Sigmoid colon (tissue), 6 donors: ENCODE measurements at regions not wholly inside any gene's neighbourhood (a gene's known extent, or its start where the extent isn't known, plus 50 kb on each side); places are given as distances from the start of the nearest gene placed in this dataset.

Source experiments
- DNase-seq: peaks from one replicate; pipeline ENCODE4 v3.0.0-alpha.2; 2019
- H3K27ac ChIP-seq, 4 donors: fragments of 200-600 bp; sonication (generic); one replicate each; pipeline ENCODE4 v1.5.1; 2016 to 2019; ENCODE audit warnings: mild to moderate bottlenecking in 1 of 4
- H3K27me3 ChIP-seq, 3 donors: fragments of 200-600 bp; sonication (generic); one replicate each; pipeline ENCODE4 v1.5.1; 2019; ENCODE audit warnings: mild to moderate bottlenecking in 1 of 3
- H3K36me3 ChIP-seq, 4 donors: fragments of 200-600 bp; sonication (generic); one replicate each; pipeline ENCODE4 v1.5.1; 2016 to 2019
- H3K4me1 ChIP-seq, 4 donors: fragments of 200-600 bp; sonication (generic); one replicate each; pipeline ENCODE4 v1.5.1; 2017 to 2019
- H3K4me3 ChIP-seq, 4 donors: fragments of 200-600 bp; sonication (generic); one replicate each; pipeline ENCODE4 v1.5.1; 2017 to 2019; ENCODE audit warnings: mild to moderate bottlenecking in 2 of 4, moderate library complexity in 1 of 4
- H3K9me3 ChIP-seq, 4 donors: fragments of 200-600 bp in 3 of 4; sonication (generic) in 3 of 4; one replicate each; pipeline versions ENCODE4 v1.5.1 to v1.6.1; 2013 to 2019
- EP300 ChIP-seq, 4 donors: sonication (generic); formaldehyde crosslinking; IDR thresholded peaks; one replicate each; pipeline ENCODE4 v1.6.1; 2017; ENCODE audit warnings: antibody characterized with exemption in 4 of 4
- POLR2A ChIP-seq, 2 donors: fragments of 450-650 bp; IDR thresholded peaks; one replicate each; pipeline ENCODE4 v1.6.1; 2016; ENCODE audit warnings: antibody characterized with exemption in 2 of 2, mild to moderate bottlenecking in 2 of 2, moderate library complexity in 2 of 2
- POLR2AphosphoS5 ChIP-seq, 4 donors: sonication (generic); formaldehyde crosslinking; IDR thresholded peaks; one replicate each; pipeline ENCODE4 v1.6.1; 2017; ENCODE audit warnings: antibody characterized with exemption in 4 of 4
- WGBS, 2 donors: extraction: QIAGEN DNeasy Blood & Tissue Kit; methylation state at CpG; one replicate each; pipeline ENCODE4 v1.1.7; 2013; 5-methylcytosine and 5-hydroxymethylcytosine counted together
- intact Hi-C: fragments of 100-400 bp; cut with DNase I; formaldehyde crosslinking; loops from one replicate; pipeline ENCODE4 v1.15.1; 2023
- TF ChIP-seq, protein P1 (sequence below), 4 experiments: fragments of 450-650 bp in 3 of 4; fragments of 200-600 bp in 1 of 4; IDR thresholded peaks; one replicate each; pipeline ENCODE4 v1.5.1; 2016 to 2019; ENCODE audit warnings: antibody characterized with exemption in 4 of 4, mild to moderate bottlenecking in 3 of 4, moderate library complexity in 2 of 4
- donor health status: healthy with polysubstance abuse.
- donor health status: healthy.

DNA sequence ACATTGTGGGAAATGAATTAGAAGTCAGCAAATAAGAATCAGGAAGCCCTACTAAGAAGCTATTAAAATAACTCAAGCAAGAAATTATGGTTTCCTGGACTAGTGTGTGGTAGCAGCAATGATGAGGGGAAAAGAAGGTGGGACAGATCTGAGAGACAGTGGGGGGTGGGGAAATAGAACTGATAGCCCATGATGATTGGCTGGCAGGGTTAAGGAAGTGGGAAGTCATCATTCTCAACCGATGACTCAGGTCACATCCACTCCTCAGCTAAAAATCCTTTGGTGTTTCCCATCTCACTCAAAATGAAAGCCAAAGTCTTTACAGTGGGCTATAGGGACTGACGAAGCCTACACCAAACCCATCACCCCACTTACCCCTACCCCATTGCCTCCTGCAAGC, 153.9 kb upstream of the ARHGEF26 start:
- no peaks in the 10 kb centered on the region for H3K27me3 ChIP-seq
- WGBS, 2 donors: 79 to 89% methylated on average over 2 of the region's 2 CpGs
- no peaks in the 10 kb centered on the region for H3K4me1 ChIP-seq
- H3K36me3 ChIP-seq: no peaks in the 10 kb centered on the region
- no peak overlapping the region for H3K27ac ChIP-seq
- DNase-seq: no peak
- H3K4me3 ChIP-seq: no peak overlapping the region
- H3K9me3 ChIP-seq: no peaks in the 10 kb centered on the region
- intact Hi-C loops: no loop called here
- no peak for TF ChIP-seq POLR2AphosphoS5 (IDR thresholded peaks at IDR 0.05)
- TF ChIP-seq, protein P1, sequence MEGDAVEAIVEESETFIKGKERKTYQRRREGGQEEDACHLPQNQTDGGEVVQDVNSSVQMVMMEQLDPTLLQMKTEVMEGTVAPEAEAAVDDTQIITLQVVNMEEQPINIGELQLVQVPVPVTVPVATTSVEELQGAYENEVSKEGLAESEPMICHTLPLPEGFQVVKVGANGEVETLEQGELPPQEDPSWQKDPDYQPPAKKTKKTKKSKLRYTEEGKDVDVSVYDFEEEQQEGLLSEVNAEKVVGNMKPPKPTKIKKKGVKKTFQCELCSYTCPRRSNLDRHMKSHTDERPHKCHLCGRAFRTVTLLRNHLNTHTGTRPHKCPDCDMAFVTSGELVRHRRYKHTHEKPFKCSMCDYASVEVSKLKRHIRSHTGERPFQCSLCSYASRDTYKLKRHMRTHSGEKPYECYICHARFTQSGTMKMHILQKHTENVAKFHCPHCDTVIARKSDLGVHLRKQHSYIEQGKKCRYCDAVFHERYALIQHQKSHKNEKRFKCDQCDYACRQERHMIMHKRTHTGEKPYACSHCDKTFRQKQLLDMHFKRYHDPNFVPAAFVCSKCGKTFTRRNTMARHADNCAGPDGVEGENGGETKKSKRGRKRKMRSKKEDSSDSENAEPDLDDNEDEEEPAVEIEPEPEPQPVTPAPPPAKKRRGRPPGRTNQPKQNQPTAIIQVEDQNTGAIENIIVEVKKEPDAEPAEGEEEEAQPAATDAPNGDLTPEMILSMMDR (IDR thresholded peaks at IDR 0.05): no peak

DNA sequence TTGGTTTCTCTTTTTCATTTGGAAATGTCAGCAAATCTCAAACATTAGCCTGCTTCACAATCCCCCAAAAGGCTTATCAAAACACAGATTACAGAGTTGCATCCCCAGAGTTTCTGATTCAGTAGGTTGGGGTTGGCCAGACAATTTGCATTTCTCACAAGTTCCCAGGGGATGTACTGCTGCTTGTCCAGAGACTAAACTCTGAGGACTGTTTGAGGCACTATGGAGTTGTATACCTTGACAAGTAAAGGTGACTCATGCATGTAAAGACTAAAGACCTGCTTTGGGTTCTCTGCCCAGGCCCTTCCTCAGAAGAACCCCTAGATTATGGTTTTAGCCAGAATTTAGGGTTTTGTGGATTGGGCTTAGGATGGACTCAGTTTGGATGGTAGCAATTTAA, 151.1 kb upstream of the ARHGEF26 start:
- TF ChIP-seq, protein P1 (IDR thresholded peaks at IDR 0.05): no peak
- TF ChIP-seq EP300 (IDR thresholded peaks at IDR 0.05): no peak
- no peak for TF ChIP-seq POLR2AphosphoS5 (IDR thresholded peaks at IDR 0.05)
- TF ChIP-seq POLR2A (IDR thresholded peaks at IDR 0.05): no peak
- no peak for DNase-seq
- Histone ChIP-seq H3K27ac (no peak overlapping the region), H3K36me3 (no peaks in the 10 kb centered on the region), H3K9me3 (no peaks in the 10 kb centered on the region), H3K4me1 (peaks cover 0 to 13% (median 4%) of the 10 kb centered on the region in 4 donors), H3K27me3 (no peaks in the 10 kb centered on the region), H3K4me3 (no peak overlapping the region)
- intact Hi-C loops: no loop called here

DNA sequence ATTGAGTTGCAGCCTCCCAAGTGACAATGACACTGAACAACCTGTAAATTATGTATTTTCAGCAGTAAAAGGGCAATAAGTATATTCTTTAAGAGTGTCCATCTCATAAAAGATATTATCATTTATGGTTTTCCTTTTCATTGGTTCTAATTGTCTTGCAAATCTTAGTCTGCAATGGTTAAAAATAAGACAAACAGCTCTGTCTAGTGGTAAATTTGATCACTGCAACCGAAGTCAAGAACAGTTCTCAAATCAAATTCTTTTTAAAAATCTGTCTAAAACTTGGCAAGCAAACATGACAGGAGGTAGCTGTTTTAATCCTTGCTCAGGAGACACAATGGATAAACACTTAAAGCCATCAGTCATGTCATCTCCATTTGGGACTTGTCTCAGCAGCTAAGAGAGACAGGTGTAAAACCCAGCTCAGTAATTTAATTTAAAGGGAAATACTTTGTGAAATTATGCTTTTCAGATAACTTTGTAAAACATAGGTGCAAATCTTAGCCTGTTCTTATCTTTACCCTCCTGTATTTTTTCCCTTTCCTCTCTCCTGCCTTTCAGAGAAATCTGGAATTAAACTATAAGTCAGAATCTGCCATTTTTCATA, 150.3 kb upstream of the ARHGEF26 start:
- Histone ChIP-seq H3K36me3 (no peaks in the 10 kb centered on the region), H3K27me3 (no peaks in the 10 kb centered on the region), H3K4me1 (peaks cover 0 to 13% (median 4%) of the 10 kb centered on the region in 4 donors), H3K27ac (no peak overlapping the region), H3K4me3 (no peak overlapping the region), H3K9me3 (no peaks in the 10 kb centered on the region)
- TF ChIP-seq, protein P1 (IDR thresholded peaks at IDR 0.05): peak in 2 of 4 experiments; percentile 24 to 38
- TF ChIP-seq EP300 (IDR thresholded peaks at IDR 0.05): no peak
- no peak for TF ChIP-seq POLR2A (IDR thresholded peaks at IDR 0.05)
- no peak for TF ChIP-seq POLR2AphosphoS5 (IDR thresholded peaks at IDR 0.05)
- intact Hi-C loops: no loop called here
- DNase-seq: no peak
- 2 to 6% methylated on average over 1 of the region's 1 CpG for WGBS, 2 donors

DNA sequence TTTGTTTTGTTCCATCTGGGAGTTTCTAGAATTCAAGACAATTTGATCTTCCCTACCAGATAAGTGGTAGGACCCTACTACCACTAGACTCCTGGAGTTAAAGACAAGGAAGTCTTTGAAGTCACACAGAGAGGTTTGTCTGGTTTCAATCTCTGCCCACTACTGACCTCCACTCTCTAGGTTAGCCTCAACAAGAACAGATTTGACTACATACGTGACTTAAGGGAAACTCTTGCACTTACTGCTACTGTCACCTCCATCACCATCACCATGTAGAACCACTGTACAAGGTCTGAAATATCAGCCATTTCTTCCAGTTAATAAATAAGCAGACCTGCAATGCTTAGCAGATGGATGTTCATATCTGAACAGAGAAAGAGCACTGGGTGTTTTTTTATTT, 148.3 kb upstream of the ARHGEF26 start:
- intact Hi-C loops: no loop called here
- 77 to 83% methylated on average over 1 of the region's 1 CpG for WGBS, 2 donors
- Histone ChIP-seq H3K9me3 (no peaks in the 10 kb centered on the region), H3K4me1 (peaks cover 0 to 25% (median 15%) of the 10 kb centered on the region in 4 donors), H3K27me3 (no peaks in the 10 kb centered on the region), H3K36me3 (no peaks in the 10 kb centered on the region), H3K27ac (no peak overlapping the region), H3K4me3 (no peak overlapping the region)
- TF ChIP-seq POLR2AphosphoS5 (IDR thresholded peaks at IDR 0.05): no peak
- no peak for TF ChIP-seq POLR2A (IDR thresholded peaks at IDR 0.05)
- no peak for TF ChIP-seq EP300 (IDR thresholded peaks at IDR 0.05)
- TF ChIP-seq, protein P1 (IDR thresholded peaks at IDR 0.05): no peak
- DNase-seq: no peak

DNA sequence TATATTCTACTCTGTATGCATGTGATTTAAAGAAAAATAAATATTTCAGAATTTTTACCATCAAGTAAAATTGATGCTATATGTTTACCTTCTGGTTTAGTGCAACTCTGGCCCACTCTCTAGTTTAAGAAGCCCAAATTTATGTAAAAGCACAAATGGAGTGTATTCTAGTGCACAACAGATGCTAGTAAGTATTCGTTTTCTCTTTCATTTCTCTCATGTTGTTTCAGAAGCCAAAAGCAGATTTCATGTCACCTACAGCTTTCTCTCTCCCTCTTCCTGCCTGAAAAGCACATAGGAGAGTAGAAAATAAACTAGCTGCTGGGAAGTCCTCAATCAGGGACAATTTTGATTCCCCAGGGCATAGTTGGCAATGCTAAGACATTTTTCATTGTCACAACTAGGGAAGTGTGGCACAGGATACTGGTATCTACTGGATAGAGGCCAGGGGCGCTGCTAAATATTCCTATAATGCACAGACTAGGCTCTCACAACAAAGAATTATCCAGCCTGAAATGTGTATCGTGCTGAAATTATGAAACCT, 147.4 kb upstream of the ARHGEF26 start:
- H3K9me3 ChIP-seq: no peaks in the 10 kb centered on the region
- WGBS, 2 donors: 72 to 76% methylated on average over 3 of the region's 3 CpGs
- H3K27me3 ChIP-seq: no peaks in the 10 kb centered on the region
- H3K36me3 ChIP-seq: no peaks in the 10 kb centered on the region
- H3K4me3 ChIP-seq: no peak overlapping the region
- TF ChIP-seq POLR2A (IDR thresholded peaks at IDR 0.05): no peak
- TF ChIP-seq POLR2AphosphoS5 (IDR thresholded peaks at IDR 0.05): no peak
- TF ChIP-seq, protein P1 (IDR thresholded peaks at IDR 0.05): no peak
- no peak for TF ChIP-seq EP300 (IDR thresholded peaks at IDR 0.05)
- DNase-seq: no peak
- H3K27ac ChIP-seq: no peak overlapping the region
- H3K4me1 ChIP-seq: peaks cover 0 to 34% (median 21%) of the 10 kb centered on the region in 4 donors
- intact Hi-C loops: no loop called here
